NCI-H1417 (cell line): ENCODE measurements at regions not wholly inside any gene's neighbourhood (a gene's known extent, or its start where the extent isn't known, plus 50 kb on each side); places are given as distances from the start of the nearest gene placed in this dataset.
"Not testable (repeated sequence)": the region's sequence is repeated elsewhere in the genome, so short reads cannot be mapped to it uniquely, and the experiment has no call there.

Experiments used
- DNase-seq, 3 experiments: peaks; one replicate each; lab custom pipeline; 2025; lab: John Stamatoyannopoulos, UW

DNA sequence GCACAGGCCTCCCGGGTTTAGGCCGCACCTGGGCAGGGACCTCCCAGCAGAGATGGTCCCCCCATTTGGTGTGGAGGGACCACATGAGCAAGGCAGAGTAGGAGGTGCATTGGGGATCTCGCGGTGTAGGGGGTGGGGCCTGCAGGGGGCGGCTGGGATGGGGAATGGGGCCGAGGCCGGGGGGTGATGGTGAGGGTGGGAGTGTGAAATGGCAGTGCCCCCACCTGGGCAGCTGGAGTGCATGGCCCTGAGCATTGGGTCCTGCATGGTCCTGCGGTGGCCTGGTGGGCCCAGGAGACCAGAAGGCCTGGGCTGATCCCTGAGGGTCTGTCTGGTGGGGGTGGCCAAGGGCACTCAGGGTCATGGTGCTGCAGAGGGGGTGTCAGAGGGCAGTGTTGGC lies 111.8 kb downstream of the KIF26A start:
- DNase-seq: no peak

DNA sequence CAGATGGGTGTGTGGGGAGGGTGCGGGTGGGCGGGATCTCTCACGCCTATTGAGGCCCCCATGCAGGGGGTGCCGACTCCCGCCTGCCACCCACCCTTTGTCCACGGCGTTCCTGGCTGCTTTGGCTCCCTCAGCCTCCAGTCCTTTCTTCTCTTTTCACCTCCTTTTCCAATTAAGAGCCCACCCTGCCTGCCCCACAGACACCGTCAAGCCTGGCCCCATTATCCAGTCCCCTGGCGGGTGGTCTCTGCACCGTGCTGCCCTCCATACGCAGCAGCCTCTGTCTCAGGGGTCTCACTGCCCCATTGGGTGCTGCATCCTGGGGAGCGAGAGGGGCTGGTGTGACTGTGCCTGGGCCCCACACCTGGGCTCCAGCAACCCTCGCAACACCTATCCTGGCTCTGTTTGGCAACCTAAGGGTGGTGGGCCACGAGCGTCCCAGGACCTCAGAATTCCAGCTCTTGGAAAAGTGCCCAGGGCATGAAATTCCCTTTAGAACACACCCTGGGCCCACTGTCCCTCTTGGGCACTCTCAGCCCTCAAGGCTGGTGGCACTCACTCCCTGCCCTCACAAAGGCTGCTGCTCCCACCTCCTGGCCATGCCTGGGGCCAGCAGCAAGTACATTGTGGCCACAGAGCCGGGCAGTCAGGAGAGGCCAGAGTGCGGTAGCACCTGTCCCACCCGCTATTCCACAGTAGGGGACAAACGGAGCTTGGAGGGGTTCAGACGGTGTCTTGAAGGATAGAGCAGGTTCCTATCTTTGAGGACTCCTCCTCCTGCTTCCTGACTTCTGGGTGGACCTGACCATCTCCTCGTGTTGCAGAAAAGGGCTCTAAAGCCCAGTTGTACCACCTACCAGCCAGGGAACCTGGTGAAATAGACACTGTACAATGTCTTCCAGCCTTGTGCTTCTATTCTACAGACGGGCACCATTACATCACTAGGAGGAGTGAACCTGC lies 114.1 kb downstream of the KIF26A start:
- DNase-seq: peak in 1 of 3 experiments; percentile 14

DNA sequence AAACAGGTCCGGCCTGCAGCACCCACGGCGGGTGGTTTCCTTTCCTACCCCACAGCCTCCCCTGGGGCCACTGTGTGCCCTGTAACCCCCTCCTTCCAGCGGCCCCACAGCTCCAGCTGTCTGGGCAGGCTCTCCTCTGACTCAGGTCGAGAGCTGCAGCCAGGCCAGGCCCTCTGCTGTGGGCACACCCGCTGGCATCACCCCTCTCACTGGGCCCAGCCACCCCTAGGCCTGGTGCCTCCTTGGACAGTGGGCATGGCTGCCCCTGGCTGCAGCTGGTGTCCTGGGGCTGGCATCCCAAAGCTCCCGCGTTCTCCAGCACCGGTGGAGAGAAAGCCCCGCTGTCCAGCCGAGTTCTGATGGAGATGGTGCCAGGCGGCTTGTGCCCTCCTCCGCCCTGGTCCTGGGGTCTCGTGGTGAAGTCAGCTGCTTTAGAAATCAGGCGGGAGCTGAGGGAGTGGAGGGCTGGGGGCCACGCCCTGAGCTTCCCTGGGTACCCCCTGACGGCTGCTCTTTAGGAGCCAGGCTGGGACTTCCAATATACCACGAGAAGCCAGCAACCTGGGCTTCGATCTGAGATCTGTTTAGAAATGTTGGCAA lies 114.9 kb downstream of the KIF26A start:
- no peak for DNase-seq

DNA sequence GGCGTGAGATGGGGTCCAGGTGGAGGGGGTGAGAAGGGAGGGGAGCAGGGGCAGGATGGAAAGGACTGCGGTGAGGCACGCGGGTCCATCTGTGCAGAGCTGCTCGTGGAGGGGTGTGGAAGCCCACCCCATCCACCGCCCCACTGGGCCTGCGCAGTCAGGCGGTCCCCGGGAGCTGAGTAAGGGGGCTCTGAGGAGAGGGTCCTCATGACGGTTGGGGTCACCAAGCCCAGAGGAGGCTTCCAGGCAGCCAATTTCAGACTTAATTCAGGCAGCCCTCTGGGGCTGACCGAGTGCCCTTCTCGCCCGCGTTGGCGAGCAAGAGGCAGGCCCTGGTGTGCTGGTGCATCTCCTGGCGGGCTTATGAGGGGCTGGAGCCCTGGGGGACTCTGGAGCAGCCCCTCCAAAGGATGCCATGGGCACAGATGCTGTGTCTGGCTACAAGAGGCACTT lies 115.5 kb downstream of the KIF26A start:
- DNase-seq: no peak

DNA sequence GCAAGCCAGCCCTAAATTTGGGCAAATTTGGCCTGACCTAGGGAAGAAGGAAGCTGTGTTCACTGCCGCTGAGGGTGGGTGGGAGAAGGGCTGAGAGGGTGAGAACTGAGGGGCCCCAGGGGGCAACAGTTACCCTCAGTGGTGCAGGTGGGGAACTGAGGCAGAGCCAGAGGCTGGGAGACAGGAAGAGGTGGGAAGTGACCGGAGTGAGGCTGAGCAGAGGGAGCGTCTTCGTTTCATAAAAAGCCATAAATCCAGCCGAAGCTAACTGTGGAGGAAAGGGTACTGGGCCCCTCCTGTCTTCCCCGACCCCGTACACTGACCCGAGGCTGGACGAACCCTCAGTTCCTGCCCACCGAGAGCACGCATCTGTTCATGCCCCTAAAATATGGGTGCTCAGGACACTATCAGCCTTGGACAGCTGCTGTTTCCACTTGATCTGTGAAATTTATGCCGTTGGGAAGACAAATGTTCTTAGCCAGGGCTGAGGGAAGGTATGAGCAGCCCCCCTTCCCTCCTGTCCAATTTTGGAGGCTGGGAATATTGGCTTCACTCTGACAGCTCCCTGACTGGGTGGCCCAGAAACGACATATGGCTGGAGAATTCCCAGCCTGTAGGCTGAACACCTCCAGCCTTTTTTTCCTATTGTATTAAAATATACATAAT lies 116.5 kb downstream of the KIF26A start:
- DNase-seq: no peak

DNA sequence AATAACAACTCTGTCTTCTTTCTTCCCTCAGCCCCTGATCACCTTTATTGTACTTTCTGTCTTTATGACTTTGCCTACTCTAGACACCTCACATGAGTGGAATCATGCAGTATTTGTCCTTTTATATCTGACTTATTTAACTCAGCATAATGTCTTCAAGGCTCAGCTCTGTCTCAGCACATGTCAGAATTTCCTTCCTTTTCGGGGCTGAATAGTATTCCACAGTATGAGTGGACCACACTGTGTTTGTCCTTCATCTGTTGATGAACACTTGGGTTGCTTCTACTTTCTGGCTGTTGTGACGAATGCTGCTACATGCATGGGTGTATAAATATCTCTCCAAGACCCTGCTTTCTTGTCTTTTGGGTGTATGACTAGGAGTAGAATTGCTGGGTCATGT lies 117.6 kb downstream of the KIF26A start:
- DNase-seq: no peak

DNA sequence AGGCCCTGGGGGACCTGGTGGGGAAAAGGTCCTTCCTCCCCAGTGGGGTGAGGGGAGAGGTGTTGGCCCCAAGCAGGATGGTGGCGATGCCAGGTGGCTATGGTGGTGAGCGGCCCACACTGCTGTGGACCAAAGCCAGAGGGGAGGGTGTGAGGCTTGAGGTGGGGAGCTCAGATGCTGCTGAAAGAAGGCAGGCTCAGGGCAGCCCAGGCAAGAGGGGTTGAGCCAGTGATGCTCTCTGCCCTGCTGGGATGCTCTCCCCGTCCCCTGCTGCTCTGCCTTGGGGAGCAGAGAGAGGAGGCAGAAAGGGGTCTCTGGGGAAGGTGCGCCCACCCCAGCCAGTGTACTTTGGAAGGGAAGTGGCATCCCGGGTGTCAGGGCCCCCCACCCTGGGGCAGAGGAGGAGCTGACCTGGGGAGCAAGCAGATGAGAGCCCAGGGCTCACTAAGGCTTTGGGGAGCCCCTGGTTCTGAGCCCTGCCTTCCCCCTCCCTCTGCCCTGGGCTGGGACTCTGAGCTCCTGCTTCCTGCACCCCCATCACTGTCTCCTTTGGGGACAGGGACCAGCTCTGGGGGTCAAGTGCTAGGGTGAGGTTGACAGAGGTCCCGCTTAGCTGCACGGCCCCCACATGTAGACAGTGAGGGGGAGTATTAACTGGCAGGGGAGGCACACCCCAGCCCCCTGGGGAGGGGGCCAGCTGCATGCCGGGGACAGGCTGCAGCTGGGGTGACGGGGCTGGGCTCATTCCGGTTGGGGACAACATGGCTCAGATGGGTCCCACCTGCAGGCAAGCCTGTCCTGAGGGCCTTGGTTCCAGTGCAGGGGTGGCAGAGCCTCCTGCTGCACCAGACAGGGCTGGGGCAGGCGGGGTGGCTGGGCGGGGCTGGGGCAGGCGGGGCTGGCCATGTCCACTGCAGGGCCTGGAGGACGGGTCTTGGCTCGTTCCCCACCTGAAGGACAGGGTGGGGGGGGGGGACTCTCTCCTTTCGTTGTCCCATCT lies 124.4 kb downstream of the KIF26A start:
- no peak for DNase-seq

DNA sequence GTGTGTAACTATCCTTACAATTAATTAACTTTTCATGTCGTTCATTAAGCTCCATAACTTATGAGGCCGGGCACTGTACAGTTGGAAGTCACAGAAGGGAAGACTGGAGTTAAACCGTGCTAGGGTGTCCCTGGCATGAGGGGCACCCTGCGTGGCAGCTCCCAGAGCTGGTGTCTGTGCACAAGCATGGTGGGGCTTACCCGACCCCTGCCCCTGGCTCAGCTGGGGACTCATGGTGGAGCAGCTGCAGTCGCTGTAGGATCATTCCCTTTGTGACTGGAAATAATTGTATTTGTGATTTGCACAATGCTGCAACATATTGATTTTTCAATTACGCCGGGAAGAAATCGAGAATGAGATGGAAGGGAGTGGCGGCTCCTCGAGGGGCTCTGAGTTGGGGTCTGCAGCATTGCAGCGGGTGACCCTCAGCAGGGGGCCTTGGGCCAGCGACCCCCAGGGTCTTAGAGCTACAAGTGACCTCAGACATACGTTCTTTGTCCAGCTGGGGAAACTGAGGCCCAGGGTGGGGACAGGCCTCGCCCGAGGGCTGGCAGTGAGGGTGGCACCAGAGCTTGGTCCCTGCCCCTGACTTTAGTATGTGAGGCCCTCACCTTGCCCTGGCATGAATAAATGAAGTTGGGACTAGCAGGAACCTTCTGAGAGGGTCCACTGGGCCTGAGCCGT lies 125.4 kb downstream of the KIF26A start:
- DNase-seq: peak in 1 of 3 experiments; percentile 15

DNA sequence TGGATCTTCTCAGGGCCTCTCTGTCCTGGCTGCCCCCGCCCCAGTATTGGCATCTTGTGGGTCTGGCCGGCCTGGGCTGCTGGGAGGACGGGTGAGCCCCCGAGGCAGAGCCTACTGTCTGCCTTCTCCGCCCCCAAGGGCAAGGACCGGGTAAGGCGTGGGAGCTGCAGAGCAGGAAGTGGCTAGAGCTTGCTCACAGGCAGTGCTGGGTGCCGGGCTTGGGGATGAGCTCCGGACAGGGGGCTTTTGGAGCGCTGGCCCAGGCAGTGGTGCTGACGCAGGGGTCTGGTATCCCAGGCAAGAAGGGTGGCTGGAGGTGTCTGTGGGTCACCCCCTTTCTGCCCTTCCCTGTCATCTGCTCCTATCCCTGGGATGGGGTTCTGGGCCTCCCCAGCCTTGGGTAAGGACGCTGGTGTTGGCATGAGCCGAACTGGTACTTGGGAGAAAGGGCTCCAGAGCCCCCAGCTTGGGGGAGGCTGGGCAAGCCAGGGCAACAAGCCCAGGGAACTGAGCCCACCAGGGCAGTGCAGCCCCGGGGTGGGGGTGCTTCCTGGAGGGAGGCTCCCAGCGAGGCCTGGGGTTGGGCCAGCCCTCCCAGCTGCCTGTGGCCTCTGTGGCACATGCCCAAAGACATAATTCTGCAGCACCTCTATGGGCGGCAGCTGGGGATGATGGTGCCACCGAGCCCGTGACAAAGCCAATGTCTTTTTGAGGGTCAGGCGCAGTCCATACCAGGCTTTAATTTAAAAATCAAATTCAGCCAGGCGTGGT lies 126.3 kb downstream of the KIF26A start:
- DNase-seq: no peak

DNA sequence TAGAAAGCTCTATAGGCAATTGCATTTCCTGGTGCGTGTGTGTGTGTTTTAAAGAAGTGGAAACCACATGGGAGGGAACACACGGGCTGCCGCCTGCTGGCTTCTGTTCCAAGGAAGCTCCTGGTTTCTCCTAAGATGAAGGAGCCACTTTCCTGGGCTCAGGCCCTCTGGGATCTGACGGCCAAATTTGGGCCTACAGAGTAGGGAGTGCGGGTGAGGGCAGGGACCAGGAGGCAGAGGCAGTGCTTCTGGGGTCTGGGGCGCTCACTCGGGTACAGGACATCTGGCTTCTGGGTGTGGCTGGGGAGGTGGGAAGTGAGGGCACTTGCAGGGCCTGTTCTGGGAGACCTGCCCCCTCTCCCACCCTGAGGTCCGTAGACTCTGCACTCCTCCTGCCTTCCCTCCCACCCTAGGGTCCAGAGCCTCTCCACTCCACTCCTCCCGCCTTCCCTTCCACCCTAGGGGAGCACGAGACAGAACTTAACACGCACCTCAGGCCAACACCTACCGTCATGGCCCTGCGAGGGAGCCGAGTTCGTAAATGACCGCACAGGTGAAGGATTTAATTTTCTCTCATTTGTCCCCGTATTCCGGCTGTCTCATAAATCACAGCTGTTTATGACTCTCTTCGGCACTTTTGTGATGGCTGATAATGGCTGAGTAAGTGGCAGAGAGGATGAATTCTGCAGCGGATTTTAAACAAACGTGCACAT lies 127.7 kb downstream of the KIF26A start:
- peak; percentile 19 to 94 (median 73) for DNase-seq

DNA sequence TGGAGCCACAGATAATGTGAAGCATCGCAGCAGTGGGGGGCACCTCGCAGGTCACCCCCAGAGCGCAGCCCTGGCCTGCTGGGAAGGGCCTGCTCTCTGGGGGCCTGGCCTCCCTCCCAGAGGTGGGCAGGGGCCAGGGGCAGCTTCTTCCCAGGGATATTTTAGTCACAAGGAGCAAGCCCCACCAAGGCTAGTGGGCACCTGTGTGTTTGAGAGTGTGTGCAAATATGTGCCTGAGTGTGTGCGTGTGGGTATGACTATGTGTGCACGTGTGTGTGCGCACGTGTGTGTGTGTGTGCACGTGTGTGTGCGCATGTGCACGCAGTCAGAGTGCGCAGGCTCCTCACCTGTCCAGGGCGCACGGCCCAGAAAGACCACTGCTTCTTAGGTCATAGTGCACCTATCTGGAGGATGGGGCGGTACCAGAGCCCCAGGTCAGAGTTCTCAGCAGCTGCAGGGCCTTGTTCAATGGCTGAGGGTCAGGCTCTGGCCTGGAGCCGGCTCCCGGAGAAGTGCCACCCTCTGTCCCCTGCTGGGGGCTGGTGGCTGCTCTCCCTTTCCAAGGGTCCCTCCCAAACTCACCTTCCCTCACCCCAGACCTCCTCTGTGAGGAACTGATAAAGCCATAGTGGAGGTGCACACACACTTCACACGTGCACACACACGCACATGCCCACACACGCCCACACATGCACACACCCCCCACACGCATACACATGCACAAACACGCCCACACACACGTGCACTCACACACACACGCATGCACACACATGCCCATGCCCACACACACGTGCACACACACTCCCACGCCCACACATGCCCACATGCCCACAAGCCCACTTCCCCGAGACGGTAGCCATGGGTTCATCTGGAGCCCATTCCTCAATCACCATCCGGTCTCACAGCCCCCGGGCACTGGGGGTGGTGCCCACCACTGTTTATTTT lies 128.5 kb downstream of the KIF26A start:
- DNase-seq: no peak

DNA sequence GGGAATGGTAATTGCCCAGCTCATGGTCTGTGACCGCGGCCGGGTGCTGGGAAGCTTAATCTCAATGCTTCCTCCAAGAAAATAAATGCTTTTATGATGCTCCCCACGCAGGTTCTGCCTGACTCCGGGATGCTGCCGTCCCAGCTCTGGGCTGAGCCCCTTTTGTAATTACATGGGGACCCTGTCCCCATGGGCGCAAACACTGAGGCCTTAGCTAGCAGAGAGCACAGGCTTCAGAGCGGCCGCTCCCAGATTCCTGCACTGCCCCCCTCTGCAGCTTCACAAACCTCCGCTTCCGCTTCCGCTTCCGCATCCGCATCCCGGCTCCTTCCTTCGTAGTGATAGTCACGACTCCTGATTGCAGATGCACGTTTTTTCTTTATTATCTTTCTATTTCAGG lies 129.5 kb downstream of the KIF26A start:
- no peak for DNase-seq

DNA sequence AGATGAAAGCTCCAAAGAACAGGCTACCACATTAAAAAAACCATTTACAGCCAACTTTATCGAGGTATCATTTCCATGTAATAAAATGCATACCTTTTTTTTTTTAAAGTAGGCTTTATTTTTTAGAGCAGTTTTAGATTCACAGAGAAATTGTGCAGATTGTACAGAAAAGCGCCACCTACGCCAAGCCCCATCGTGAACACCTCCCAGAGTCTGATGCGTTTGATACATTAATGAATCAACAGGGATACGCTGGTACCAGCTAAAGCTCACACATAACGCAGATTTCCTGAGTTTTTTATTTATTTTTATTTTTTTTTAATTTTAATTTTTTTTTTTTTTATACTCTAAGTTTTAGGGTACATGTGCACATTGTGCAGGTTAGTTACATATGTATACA lies 129.9 kb downstream of the KIF26A start:
- no peak for DNase-seq

DNA sequence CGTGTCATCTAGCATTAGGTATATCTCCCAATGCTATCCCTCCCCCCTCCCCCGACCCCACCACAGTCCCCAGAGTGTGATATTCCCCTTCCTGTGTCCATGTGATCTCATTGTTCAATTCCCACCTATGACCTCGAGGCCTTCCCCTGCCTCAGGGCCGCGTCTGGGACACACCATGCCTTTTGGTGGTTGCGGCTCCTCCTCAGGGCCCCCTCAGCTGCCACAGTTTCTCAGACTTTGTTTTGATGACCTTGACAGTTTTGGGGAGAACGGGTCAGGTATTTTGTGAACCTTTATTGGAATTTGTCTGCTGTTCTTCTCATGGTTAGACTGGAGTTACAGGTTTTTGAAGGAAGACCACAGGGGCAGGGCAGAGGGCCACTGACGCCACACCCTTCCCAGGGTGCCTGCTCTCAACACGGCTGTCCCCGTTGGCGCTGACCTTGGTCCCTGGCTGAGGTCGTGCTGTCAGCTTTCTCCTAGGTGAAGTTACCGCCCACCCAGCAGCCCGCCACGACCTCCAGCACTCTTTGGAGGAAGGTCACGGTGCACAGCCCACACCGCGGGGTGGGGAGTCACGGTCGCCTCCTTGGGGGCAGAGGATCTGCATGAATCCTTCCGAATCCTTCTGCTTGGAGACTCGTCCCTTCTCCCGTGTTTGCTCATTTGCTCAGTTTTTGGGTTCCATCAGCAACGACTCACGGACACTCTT lies 130.5 kb downstream of the KIF26A start:
- no peak for DNase-seq

DNA sequence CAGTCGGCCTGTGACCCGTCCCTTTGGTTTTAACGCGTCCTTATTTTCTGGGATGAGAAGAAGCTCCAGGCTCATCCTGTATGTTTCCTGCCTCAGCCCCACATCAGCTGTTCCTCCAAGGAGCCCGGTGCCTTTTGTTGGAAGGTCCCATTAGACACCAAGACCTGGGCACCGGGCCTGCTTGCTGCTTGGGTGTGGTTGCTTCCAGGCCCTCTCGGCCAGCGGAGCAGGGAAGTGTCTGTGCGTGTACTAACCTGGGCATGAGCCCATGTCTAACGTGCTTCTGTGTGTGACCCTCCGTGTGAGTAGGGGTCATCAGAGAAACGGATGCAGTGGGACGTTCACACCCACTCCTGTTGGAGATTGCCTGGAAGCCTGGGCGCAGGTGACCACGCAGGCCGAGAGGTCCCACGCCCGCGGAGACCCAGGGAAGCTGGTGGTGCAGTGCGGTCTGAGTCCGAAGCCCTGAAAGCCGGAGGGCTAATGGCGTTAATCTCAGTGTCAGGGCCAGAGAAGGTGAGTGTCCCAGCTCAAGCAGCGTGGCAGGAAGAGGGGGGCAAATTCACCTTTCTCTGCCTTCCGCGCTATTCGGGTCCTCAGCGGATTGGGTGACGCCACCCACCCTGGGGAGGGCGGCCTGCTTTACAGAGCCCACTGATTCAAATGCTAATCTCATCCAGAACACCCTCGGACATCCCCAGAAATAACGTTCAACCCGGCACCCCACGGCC lies 131.3 kb downstream of the KIF26A start:
- not testable (repeated sequence) for DNase-seq

DNA sequence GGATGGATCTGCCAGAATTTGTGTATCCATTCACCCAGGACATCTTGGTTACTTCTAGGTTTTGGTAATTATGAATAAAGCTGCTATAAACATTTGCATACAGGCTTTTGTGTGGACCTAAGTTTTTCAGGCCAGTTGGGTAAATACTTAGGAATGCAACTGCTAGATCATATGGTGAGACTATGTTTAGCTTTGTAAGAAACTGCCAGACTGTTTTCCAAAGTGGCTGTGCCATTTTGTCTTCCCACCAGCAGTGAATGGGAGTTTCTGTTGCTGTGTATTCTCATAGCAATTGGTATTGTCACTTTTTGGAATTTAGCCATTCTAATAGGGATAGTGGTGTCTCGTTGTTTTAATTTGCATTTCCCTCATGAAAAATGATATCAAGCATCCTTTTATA lies 133.0 kb downstream of the KIF26A start:
- no peak for DNase-seq

DNA sequence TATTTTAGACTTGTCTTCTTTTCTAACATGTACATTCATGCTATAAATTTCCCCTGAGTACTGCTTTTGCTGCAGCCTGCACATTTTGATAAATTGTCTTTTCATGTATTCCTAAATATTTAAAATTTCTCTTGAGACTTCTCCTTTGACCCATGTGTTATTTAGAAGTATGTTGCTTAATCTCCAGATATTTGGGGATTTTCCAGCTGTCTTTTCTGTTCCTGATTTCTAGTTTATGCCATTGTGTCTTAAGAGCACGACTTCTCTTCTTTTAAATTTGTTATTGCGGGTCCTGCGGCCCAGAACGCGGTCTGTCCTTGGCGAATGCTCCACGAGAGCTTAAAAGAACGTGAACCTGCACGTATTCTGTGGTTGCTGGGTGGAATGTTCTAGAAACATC lies 136.4 kb downstream of the KIF26A start:
- no peak for DNase-seq
